IPS-15b (cell line): ENCODE measurements at regions not wholly inside any gene's neighbourhood (a gene's known extent, or its start where the extent isn't known, plus 50 kb on each side); places are given as distances from the start of the nearest gene placed in this dataset.

Experiments used
- H3K27me3 ChIP-seq: one replicate; pipeline ENCODE4 v1.6.1; 2013; ENCODE audit warnings: low read length; ENCODE audit not compliant: control insufficient read depth, insufficient read depth
- H3K36me3 ChIP-seq: one replicate; pipeline ENCODE4 v1.6.1; 2013; ENCODE audit warnings: low read length; ENCODE audit not compliant: control insufficient read depth, insufficient read depth
- H3K4me1 ChIP-seq: one replicate; pipeline ENCODE4 v1.6.1; 2013; ENCODE audit warnings: mild to moderate bottlenecking, low read length; ENCODE audit not compliant: control insufficient read depth, insufficient read depth
- H3K4me3 ChIP-seq: one replicate; pipeline ENCODE4 v1.5.1; 2013; ENCODE audit warnings: low read depth, low read length
- H3K9ac ChIP-seq: one replicate; pipeline ENCODE4 v1.6.1; 2013; ENCODE audit warnings: low read depth, mild to moderate bottlenecking, low read length
- H3K9me3 ChIP-seq: one replicate; pipeline ENCODE4 v1.6.1; 2013; ENCODE audit warnings: mild to moderate bottlenecking, low read length; ENCODE audit not compliant: control insufficient read depth, insufficient read depth

DNA sequence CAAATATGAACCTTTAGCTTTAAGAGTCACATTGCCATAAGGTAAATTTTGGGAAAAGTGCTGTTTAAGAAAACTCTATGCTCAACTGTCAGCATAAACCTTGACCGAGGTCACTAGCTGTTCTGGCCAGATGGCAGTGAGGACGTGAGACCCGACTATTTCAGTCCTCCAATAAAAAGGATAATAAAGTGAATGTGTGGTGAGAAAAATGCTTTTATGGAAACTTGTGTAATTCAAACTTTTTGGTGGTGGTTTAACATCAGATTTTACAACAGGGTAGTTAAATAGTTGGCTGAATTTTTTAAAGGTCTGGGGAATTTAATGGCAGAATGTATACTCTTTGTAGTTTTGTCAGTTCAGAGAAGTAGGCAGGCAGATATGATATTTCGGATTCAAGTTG, 391.1 kb downstream of the PMP22 start:
- Histone ChIP-seq H3K9ac (no peak overlapping the region), H3K27me3 (no peaks in the 10 kb centered on the region), H3K4me3 (no peak overlapping the region), H3K36me3 (no peaks in the 10 kb centered on the region), H3K9me3 (no peaks in the 10 kb centered on the region), H3K4me1 (no peaks in the 10 kb centered on the region)

DNA sequence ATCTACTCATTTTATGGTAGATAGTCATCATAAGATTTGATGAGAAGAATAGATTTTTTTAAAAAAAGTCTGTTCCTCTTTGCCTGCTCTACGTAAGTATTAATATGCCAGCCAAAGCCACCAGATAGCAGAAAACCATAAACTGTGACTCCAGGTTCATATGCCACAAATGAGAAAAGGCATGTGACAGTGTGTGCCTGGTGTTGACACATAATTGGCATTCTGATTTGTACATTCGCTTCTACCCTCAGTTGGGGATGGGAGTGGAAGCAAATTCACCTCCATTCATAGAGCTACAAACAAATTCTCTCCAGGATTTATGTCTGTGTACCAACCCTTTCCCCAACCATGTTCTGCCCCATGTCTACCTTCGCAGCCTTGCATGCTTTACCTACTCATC, 391.6 kb downstream of the PMP22 start:
- Histone ChIP-seq H3K36me3 (no peaks in the 10 kb centered on the region), H3K4me3 (no peak overlapping the region), H3K4me1 (no peaks in the 10 kb centered on the region), H3K27me3 (no peaks in the 10 kb centered on the region), H3K9me3 (no peaks in the 10 kb centered on the region), H3K9ac (no peak overlapping the region)

DNA sequence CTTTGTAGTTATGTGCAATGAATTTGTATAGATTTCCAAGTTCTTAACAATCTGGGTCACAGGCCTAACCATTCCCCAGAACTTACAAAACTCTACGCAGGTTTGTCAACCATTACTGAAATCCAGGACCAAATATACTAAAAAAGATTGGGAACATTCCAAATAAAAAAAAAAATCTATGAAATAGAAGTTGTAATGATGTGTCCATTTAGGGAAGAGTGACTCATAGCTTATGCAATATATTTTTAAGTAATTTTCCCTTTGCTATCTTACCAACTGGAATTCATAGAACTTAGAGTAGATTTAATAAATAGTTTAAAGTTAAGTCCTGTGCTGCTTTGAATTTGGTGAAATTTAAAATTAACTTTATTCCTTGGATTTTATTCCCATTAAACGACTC, 393.2 kb downstream of the PMP22 start:
- no peaks in the 10 kb centered on the region for H3K4me1 ChIP-seq
- H3K4me3 ChIP-seq = no peak overlapping the region
- no peaks in the 10 kb centered on the region for H3K36me3 ChIP-seq
- H3K9ac ChIP-seq = no peak overlapping the region
- H3K27me3 ChIP-seq = no peaks in the 10 kb centered on the region
- no peaks in the 10 kb centered on the region for H3K9me3 ChIP-seq

DNA sequence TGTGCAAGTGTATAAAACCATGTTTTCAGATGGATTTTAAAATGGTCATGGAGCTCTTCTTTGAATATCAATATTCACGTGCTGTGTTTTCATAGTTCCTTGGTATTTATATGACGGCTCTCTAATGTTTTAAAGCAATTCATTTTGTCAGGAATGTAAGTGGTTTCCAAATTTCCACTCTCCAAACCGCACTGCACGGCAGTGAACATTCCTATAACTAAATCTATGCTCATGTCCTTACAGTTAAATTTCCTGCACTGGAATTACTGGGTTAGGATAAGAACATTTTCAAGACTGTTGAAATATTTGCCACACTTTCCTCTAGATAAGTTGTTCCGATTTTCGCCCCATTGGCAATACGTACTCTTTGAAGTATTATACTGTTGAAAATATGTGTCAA, 398.9 kb downstream of the PMP22 start:
- Histone ChIP-seq H3K4me1 (no peaks in the 10 kb centered on the region), H3K36me3 (no peaks in the 10 kb centered on the region), H3K9ac (no peak overlapping the region), H3K4me3 (no peak overlapping the region), H3K27me3 (no peaks in the 10 kb centered on the region), H3K9me3 (no peaks in the 10 kb centered on the region)

DNA sequence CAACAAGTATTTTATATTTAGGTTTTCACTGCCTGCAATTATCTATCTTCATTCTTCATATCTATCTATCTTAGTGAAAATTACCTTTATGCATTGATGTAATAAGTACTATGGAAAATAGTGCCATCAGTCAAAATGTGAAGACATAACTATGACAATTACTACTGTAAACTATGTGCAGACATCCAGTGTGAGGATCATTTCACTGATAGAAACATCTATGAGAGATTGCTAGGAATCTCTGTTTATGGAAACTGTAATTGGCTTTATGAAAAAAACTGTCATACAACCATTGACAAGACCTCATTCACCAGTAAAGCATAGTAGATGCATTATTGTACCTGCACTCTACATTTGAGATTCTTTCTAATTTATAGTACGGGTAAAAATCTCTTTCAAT, 401.0 kb downstream of the PMP22 start:
- no peaks in the 10 kb centered on the region for H3K36me3 ChIP-seq

DNA sequence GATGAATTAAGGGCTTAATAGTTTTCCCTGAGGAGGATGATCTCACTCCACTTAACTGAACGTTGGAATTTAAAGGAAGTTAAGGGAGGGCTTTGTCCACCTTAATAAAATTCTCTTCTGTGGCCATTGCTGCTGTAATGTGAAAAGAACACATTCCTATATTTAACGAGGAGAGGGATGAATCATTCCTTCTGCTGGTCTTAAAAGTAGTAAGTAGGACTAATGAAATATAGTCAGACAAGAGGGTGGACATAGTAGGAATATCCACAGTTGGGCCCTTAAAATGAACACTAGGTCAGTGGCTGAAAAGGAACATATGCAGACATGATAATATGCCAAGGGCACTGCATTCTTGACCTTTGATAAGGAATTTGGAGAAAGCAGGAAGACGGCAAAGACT, 405.6 kb downstream of the PMP22 start:
- no peaks in the 10 kb centered on the region for H3K27me3 ChIP-seq
- H3K9me3 ChIP-seq = no peaks in the 10 kb centered on the region
- peaks cover 6% of the 10 kb centered on the region for H3K4me1 ChIP-seq
- H3K4me3 ChIP-seq = no peak overlapping the region
- H3K36me3 ChIP-seq = no peaks in the 10 kb centered on the region
- no peak overlapping the region for H3K9ac ChIP-seq

More for the DNA sequence above, 401.0 kb downstream of the PMP22 start:
- Histone ChIP-seq H3K27me3 (no peaks in the 10 kb centered on the region), H3K9ac (no peak overlapping the region), H3K4me1 (no peaks in the 10 kb centered on the region), H3K9me3 (no peaks in the 10 kb centered on the region), H3K4me3 (no peak overlapping the region)

DNA sequence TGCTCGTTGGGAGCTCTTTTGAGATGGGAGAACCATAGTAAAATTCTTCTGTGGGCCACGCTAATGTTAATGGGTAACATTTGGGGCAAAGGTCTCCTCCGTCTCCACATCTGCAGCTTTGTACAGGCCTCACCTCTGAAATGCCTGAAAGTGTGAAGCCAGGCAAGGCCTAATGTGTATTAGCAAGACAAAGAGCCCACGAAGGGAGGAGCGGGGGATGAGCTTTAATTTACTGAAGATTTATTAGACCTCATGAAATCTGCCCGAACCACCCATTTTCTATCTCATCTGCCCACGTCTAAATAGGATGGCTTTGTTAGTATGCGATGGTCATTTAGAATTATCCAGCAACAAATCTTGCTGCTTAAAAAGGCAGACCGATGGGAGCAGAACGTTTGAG, 408.9 kb downstream of the PMP22 start:
- no peaks in the 10 kb centered on the region for H3K27me3 ChIP-seq
- H3K36me3 ChIP-seq = no peaks in the 10 kb centered on the region
- no peak overlapping the region for H3K4me3 ChIP-seq
- no peak overlapping the region for H3K9ac ChIP-seq
- H3K4me1 ChIP-seq = peaks cover 6% of the 10 kb centered on the region
- H3K9me3 ChIP-seq = no peaks in the 10 kb centered on the region

DNA sequence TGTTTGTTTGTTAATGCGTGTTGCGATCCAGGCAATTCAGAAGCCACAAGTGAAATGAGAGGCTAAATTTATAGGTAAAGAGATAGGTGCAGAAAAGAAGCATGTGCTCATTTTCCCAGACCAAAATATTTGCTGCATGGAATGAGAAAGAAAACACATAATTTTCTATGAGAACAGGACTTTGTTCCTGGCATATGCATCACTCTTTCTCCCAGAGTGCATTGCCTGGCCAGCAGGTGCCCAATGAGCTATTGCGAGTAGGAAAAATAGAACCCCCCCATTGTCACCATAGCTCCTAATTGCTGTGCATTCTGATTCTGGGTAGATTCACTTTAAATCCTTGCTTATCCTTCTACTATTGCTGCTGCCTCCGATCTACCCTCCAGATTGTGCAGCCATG, 410.4 kb downstream of the PMP22 start:
- Histone ChIP-seq H3K9me3 (no peaks in the 10 kb centered on the region), H3K9ac (no peak overlapping the region), H3K27me3 (no peaks in the 10 kb centered on the region), H3K36me3 (no peaks in the 10 kb centered on the region), H3K4me3 (no peak overlapping the region), H3K4me1 (peaks cover 6% of the 10 kb centered on the region)

DNA sequence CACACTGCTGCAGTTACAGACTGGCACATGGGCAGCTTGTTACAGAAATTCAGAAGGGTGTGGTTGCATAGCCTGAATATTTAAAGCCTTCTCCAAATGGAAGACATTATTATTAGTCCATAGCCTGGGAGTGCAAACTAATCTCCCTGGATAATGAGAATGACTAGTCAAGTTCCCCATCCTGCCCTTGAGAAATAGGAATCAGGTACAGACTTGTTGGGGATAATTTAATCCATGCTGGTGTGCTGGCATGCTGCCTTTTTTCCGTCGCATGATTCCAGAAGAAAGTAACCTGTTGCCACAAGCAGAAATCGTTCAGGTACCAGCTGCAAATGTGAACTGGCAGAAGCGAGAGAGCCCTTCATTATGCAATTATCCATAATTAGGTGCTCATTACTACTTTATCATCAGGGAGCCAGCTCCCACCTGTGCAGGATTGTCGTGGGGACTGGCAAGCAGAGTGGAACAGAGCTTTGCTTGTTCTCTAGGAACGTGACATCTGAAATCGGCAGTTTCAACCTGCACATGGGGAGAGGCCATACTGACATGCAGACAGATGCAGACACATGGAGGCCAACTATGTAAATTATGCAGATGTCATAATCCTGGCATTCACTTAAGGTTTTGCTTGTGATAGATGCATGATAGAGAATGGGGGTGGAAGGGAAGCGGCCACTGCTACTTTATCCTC, 419.4 kb downstream of the PMP22 start:
- Histone ChIP-seq H3K36me3 (no peaks in the 10 kb centered on the region), H3K9ac (no peak overlapping the region), H3K9me3 (no peaks in the 10 kb centered on the region), H3K4me3 (no peak overlapping the region), H3K27me3 (no peaks in the 10 kb centered on the region), H3K4me1 (no peaks in the 10 kb centered on the region)

DNA sequence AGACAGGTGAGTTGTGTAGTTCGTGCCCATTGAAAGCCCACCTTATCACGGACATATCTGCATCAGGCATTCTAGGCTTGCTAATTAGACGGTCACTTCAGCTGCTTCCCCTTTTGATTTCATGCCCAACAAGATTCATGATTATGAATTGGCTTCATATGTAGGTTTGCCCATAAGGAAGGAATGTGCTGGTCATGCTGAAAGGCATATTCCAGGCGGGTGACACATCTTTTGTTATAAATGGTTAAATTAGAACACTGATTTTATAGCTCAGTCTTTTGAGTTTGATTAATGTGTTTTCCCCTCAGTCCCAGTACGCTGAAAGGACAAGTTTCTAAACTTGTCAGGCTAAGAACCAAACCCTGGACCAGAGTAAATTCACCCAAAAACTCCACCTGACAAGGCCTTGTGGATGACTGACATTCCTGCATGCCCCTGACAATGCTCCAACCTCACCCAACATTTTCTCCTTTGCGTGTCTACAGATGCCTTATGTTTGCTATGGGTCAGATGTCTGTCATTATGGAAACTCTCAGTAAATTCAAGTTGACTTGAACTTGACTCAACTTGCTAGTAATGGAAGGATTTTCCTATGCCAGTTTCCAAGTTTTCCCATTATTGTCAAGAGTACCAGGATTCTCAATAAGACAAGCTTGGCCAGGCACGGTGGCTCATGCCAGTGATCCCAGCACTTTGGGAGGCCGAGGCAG, 421.9 kb downstream of the PMP22 start:
- H3K27me3 ChIP-seq = no peaks in the 10 kb centered on the region
- H3K36me3 ChIP-seq = no peaks in the 10 kb centered on the region
- no peaks in the 10 kb centered on the region for H3K4me1 ChIP-seq
- no peak overlapping the region for H3K9ac ChIP-seq
- no peak overlapping the region for H3K4me3 ChIP-seq
- H3K9me3 ChIP-seq = no peaks in the 10 kb centered on the region

DNA sequence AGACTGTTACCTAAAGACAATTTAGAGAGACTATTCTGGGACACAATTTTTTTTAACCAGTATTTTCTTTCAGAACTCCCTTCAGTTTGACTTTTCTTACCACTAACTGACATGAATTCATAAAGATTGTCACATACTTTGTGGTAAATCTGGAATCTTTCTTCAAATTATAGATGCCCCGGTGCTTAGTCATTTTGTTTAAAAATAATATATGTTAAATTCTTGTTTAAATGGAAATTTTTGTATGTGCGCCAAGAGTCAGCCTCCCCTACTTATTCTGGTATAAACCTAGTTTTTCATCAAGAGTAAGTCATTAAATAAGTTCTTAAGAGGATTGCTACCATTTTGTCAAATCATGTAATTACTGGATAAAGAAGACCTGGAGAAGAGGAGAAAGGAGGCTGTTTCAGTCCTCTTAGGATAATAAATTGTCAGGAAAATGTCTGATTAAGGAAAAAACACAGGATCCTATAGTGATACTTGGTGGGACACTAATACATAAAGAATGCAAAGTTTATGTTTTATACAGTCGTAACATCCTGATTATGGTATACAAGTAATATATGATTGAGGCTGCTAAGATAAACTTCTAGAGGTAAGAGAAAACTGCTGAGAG, 424.4 kb downstream of the PMP22 start:
- Histone ChIP-seq H3K4me1 (no peaks in the 10 kb centered on the region), H3K36me3 (no peaks in the 10 kb centered on the region), H3K9ac (no peak overlapping the region), H3K27me3 (no peaks in the 10 kb centered on the region), H3K4me3 (no peak overlapping the region), H3K9me3 (no peaks in the 10 kb centered on the region)

DNA sequence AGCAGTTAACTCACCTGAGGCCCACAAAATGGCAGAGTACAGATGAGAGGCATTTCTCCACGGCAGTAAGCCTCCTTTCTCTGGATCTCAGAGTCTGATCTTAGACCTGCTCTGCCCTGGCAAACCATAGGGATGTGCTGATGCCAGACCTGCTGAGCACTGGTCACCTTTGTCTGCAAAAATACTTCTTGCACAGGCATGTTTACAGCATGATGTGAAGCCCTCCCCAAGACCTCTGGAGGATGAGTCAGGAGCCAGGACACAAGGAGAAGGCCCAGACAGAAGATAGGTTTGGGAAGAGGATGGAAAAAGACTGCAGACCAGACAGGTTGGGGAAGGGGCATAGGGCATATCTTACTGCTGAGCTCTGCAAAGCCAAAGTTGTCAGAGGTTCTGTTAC, 426.6 kb downstream of the PMP22 start:
- H3K9me3 ChIP-seq = no peaks in the 10 kb centered on the region

More for the DNA sequence above, 426.6 kb downstream of the PMP22 start:
- H3K4me3 ChIP-seq = no peak overlapping the region
- H3K4me1 ChIP-seq = no peaks in the 10 kb centered on the region
- no peaks in the 10 kb centered on the region for H3K36me3 ChIP-seq
- no peak overlapping the region for H3K9ac ChIP-seq
- no peaks in the 10 kb centered on the region for H3K27me3 ChIP-seq
